ENCODE measurements at regions not wholly inside any gene's neighbourhood (a gene's known extent, or its start where the extent isn't known, plus 50 kb on each side); places are given as distances from the start of the nearest gene placed in this dataset.

GRCh38 chr22:35150183-35151107 lies 84.5 kb downstream of the ISX start:
- no peaks in the 10 kb centered on the region for H3K36me3 ChIP-seq
- 50% methylated on average over 22 of the region's 22 CpGs for WGBS
- DNase-seq (ENCODE audit: low spot score in 2 of 2): peak in 1 of 2 donors; percentile 63
- no peak for TF ChIP-seq EP300 (IDR thresholded peaks at IDR 0.05)
- TF ChIP-seq, protein P1, sequence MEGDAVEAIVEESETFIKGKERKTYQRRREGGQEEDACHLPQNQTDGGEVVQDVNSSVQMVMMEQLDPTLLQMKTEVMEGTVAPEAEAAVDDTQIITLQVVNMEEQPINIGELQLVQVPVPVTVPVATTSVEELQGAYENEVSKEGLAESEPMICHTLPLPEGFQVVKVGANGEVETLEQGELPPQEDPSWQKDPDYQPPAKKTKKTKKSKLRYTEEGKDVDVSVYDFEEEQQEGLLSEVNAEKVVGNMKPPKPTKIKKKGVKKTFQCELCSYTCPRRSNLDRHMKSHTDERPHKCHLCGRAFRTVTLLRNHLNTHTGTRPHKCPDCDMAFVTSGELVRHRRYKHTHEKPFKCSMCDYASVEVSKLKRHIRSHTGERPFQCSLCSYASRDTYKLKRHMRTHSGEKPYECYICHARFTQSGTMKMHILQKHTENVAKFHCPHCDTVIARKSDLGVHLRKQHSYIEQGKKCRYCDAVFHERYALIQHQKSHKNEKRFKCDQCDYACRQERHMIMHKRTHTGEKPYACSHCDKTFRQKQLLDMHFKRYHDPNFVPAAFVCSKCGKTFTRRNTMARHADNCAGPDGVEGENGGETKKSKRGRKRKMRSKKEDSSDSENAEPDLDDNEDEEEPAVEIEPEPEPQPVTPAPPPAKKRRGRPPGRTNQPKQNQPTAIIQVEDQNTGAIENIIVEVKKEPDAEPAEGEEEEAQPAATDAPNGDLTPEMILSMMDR (IDR thresholded peaks at IDR 0.05): peak; percentile 22 to 69
- peaks cover 37% of the 10 kb centered on the region for H3K27me3 ChIP-seq
- H3K4me3 ChIP-seq: no peak overlapping the region
- no peak overlapping the region for H3K27ac ChIP-seq
- H3K4me1 ChIP-seq: peaks cover 3% of the 10 kb centered on the region
- no peaks in the 10 kb centered on the region for H3K9me3 ChIP-seq

GRCh38 chr22:35152316-35152715 lies 86.4 kb downstream of the ISX start:
- TF ChIP-seq, protein P1 (IDR thresholded peaks at IDR 0.05): no peak
- TF ChIP-seq EP300 (IDR thresholded peaks at IDR 0.05): no peak
- TF ChIP-seq POLR2AphosphoS5 (IDR thresholded peaks at IDR 0.05): no peak
- TF ChIP-seq POLR2A (IDR thresholded peaks at IDR 0.05): no peak
- Histone ChIP-seq H3K4me1 (peaks cover 3% of the 10 kb centered on the region), H3K4me3 (no peak overlapping the region), H3K27ac (no peak overlapping the region), H3K27me3 (peaks cover 48% of the 10 kb centered on the region), H3K36me3 (no peaks in the 10 kb centered on the region), H3K9me3 (no peaks in the 10 kb centered on the region)
- DNase-seq (ENCODE audit: low spot score in 2 of 2): no peak
- 66% methylated on average over 8 of the region's 8 CpGs for WGBS

GRCh38 chr22:35154937-35155387 lies 89.0 kb downstream of the ISX start:
- 13% methylated on average over 10 of the region's 10 CpGs for WGBS

DNA sequence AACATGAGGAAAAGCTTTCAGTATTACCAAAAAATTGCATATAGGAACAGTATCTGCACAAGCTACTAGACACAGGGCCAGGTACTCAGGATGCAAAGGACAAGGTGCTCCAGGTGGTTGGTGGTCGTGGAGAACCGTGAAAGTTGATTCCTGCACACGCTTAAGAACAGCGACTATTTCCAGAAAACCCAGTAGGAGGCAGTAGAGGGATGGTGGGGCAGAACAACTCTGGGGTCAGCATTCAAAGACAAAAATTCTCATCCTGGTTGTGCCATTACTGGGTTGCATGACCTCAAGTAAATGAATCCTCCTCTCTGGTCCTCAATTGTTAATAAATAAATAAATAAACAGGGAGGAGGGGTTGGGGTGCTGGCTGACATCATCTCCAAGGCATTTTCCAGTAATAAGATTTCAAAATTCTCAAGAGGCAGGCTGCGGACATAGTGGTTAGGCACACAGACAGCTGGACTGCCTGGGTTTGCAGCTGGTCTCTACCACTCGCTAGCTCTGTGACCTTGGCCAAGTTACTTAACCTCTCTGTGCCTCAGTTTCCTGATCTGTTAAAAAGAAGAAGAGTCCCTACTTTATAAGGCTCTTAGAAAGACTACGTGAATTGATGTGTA lies 89.6 kb downstream of the ISX start:
- H3K4me1 ChIP-seq: peaks cover under 1% of the 10 kb centered on the region
- peaks cover 64% of the 10 kb centered on the region for H3K27me3 ChIP-seq
- H3K9me3 ChIP-seq: no peaks in the 10 kb centered on the region
- H3K4me3 ChIP-seq: no peak overlapping the region
- no peak for DNase-seq (ENCODE audit: low spot score in 2 of 2)
- TF ChIP-seq POLR2A (IDR thresholded peaks at IDR 0.05) (no peak), EP300 (IDR thresholded peaks at IDR 0.05) (no peak), POLR2AphosphoS5 (IDR thresholded peaks at IDR 0.05) (no peak)
- TF ChIP-seq, protein P1 (IDR thresholded peaks at IDR 0.05): no peak
- H3K27ac ChIP-seq: no peak overlapping the region
- 60% methylated on average over 7 of the region's 7 CpGs for WGBS
- H3K36me3 ChIP-seq: no peaks in the 10 kb centered on the region

More at GRCh38 chr22:35154937-35155387, 89.0 kb downstream of the ISX start:
- Histone ChIP-seq H3K27me3 (peaks cover 65% of the 10 kb centered on the region), H3K9me3 (no peaks in the 10 kb centered on the region), H3K27ac (no peak overlapping the region), H3K36me3 (no peaks in the 10 kb centered on the region), H3K4me1 (peaks cover 3% of the 10 kb centered on the region), H3K4me3 (no peak overlapping the region)
- DNase-seq (ENCODE audit: low spot score in 2 of 2): no peak
- TF ChIP-seq POLR2A (IDR thresholded peaks at IDR 0.05) (no peak), EP300 (IDR thresholded peaks at IDR 0.05) (no peak), POLR2AphosphoS5 (IDR thresholded peaks at IDR 0.05) (no peak)
- TF ChIP-seq, protein P1 (IDR thresholded peaks at IDR 0.05): peak in 1 of 2 donors; percentile 62

DNA sequence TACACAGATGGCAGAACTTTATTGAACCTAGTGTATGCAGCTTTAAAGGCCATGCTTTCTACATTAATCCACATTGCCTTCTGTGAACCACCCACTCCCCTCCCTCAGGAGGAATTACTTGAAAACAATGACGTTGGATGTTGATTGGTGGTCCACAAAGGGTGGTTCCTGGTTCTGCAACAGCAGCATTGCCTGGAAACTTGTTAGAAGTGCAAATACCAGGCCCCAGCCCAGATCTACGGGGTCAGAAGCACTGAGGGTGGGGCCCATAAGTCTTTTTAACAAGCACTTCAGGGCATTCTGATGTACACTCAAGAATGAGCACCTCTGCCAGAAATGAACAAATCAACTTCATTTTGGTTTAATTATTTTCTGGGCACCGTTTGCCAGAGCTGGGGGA lies 91.0 kb downstream of the ISX start:
- Histone ChIP-seq H3K4me3 (no peak overlapping the region), H3K4me1 (no peaks in the 10 kb centered on the region), H3K27ac (no peak overlapping the region), H3K9me3 (no peaks in the 10 kb centered on the region), H3K27me3 (peaks cover 59% of the 10 kb centered on the region), H3K36me3 (no peaks in the 10 kb centered on the region)
- TF ChIP-seq EP300 (IDR thresholded peaks at IDR 0.05) (no peak), POLR2AphosphoS5 (IDR thresholded peaks at IDR 0.05) (no peak), POLR2A (IDR thresholded peaks at IDR 0.05) (no peak)
- TF ChIP-seq, protein P1 (IDR thresholded peaks at IDR 0.05): no peak
- 23% methylated on average over 3 of the region's 3 CpGs for WGBS
- DNase-seq (ENCODE audit: low spot score in 2 of 2): no peak
